HG03354 (cell line): ENCODE measurements at regions not wholly inside any gene's neighbourhood (a gene's known extent, or its start where the extent isn't known, plus 50 kb on each side); places are given as distances from the start of the nearest gene placed in this dataset.

Experiments used
- ATAC-seq: cut with Tn5 transposase; IDR thresholded peaks from one replicate; pipeline ENCODE4 v1.9.1; 2021; ENCODE audit warnings: mild to moderate bottlenecking; ENCODE audit not compliant: unreplicated experiment, poor library complexity, severe bottlenecking

DNA sequence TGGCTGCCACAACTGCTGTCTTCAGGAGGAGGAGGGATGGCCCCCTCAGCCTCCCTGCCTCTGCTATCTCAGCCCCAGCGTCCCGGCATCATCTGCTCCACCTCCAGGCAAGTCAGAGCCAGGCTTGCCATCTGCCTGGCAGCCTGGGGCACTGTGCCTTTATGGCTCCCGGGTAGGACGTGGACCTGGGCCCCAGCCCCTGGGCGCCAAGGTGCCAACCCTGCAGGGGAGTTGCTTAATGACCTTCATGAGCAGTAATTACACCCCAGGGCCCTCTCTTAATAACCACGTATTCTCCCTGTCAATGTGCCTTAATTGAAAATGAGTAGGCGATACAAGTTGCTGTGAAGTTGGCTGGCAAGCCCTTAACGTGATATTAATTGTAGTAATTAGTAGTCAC lies 122.1 kb upstream of the MLN start:
- no peak for ATAC-seq

GRCh38 chr6:33925210-33925609 lies 121.4 kb upstream of the MLN start:
- no peak for ATAC-seq

DNA sequence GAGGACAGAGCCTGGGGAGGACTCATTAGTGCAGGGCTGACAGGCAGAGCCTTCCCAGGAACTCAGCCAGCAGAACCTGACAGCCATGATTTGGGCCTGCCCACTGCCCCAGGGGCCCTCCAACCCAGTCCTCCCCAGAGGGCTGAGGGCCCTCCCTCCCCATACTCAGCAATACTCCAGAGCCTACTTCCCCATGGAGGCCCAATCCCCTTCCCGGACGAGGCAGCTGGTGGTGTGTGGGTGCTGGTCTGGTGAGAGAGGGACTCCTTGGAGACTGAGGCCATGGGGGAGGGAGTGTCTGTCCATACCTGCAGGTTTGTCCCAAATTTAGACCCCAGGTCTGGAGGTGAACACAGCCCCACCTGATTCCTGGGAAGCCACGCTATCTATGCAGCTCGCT lies 120.9 kb upstream of the MLN start:
- no peak for ATAC-seq

GRCh38 chr6:33923857-33924514 lies 120.2 kb upstream of the MLN start:
- no peak for ATAC-seq

- no peak for ATAC-seq
Measured at GRCh38 chr6:33921745-33922144, 117.9 kb upstream of the MLN start.

- ATAC-seq, result no peak
Measured at GRCh38 chr6:33918175-33918695, 114.4 kb upstream of the MLN start.

- no peak for ATAC-seq
Measured at GRCh38 chr6:33915134-33915533, 111.3 kb upstream of the MLN start.

DNA sequence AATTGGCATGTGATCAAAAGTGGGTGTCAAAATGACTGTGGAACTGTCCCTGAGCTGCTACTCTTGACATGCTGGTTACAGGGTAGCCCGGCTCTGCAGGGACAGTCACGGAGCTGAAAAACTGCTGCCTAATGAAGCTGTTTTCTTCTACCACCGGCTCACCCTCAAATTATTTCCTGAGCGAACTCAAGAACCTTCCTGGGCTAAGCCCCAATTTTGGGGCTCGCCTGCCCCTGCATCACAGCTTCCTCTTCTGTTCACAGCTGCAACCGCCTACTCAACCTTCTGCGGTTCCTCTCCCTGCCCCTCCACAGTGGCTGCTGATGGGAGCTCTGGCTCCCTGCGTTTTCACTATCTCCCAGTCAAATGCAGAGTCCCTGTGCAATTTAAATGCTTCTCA lies 110.8 kb upstream of the MLN start:
- no peak for ATAC-seq

DNA sequence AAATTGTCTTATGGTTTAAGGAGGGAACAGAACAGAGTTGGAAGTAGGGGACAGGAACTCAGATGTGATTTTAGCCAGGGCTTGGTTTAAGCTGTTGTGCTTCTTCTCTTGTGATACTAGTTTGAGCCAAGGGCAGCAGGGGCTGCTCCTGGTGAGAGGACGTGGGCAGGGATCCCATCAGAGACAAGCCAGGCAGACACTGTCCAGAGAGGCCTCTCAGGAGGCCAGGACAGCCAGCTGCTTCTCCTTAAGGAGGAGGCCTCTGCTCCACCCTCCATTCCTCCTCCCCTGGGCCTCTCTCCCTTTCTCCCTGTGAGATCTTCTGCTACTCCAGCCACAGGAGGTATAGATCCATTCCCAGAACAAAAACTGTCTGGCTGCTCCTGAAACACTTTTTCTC lies 108.4 kb upstream of the MLN start:
- no peak for ATAC-seq

- ATAC-seq, result no peak
Measured at GRCh38 chr6:33911488-33911887, 107.7 kb upstream of the MLN start.

GRCh38 chr6:33910594-33910993 lies 106.8 kb upstream of the MLN start:
- ATAC-seq, result no peak

DNA sequence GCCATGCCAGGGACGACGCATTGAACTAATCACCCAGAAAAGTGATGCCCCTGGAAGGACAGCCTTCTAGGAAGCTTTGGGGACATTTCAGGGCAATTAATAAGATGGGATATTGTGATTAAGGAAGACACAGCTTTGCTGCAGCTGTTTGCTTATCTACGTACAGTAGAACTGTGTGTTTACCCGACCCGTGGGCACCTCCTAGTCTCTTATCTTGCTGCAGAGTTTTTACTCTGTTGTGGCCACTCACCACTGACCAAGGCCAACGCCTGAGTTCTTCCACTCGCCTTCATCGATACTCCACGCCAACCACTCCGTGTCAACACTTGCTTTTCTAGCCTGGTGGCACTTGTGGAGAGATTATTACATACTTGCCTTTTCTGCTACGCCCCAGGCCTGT lies 105.9 kb upstream of the MLN start:
- no peak for ATAC-seq

DNA sequence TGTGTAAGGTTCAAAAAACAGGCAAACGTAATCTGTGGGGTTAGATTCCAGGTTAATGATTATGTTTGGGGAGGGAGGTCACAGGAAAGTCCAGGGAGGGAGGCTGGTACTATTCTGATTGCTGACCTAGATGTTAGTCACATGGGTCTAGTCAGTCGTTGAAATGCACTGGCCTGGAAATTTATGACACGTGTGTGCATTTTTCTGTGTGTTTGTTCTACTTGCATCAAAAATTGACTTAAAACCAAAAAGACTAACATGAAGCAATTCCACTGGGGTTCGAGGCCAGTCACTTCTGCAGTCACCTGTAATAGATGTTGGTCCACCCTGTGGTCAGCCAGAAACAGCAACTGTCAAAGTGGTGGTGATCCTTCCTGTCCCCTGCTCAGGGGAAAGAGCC lies 104.2 kb upstream of the MLN start:
- no peak for ATAC-seq

DNA sequence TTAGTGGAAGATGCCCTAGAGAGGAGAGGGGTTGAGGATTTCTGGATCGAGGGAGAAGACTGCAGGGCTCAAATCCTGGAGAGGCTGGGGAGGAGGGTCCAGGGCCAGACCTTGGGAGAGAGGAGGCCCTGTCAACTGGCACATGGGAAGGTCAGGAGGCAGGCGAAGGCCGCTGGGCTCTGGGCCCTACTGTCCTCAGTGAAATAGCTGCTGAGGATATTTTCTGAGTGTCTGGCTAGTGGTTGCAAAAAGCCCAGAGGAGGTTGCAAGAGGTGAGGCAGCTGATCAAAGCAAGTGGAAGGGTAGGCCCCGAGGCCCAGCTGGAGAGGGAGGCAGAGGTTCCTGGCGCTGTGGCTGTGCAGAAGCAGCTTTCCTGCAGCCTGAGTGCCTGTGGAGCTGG lies 103.4 kb upstream of the MLN start:
- no peak for ATAC-seq

DNA sequence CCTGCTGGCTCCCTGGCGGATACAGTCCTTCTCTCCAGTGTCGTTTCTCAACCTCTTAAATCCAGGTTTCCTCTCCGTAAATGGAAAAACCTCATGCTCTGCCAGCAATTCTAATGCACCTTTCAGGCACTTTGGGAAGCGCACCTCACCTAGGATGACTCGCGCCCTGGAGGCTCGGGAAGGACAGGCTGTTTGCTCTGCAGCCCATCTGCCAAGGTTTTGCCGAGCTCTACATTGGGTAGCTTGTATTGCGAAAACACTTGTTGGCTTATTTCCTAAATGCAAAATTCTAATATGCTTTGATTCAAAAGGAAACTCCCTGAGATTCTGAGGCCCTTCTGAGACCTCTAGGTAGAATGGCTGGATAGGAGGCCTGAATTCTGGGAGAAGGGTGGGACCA lies 102.6 kb upstream of the MLN start:
- ATAC-seq, result no peak

GRCh38 chr6:33905071-33905609 lies 101.3 kb upstream of the MLN start:
- no peak for ATAC-seq

- ATAC-seq, result no peak
Measured at GRCh38 chr6:33904747-33905065, 100.9 kb upstream of the MLN start.

GRCh38 chr6:33904050-33904746 lies 100.4 kb upstream of the MLN start:
- peak; percentile 69 for ATAC-seq

GRCh38 chr6:33903579-33903978 lies 99.8 kb upstream of the MLN start:
- no peak for ATAC-seq

DNA sequence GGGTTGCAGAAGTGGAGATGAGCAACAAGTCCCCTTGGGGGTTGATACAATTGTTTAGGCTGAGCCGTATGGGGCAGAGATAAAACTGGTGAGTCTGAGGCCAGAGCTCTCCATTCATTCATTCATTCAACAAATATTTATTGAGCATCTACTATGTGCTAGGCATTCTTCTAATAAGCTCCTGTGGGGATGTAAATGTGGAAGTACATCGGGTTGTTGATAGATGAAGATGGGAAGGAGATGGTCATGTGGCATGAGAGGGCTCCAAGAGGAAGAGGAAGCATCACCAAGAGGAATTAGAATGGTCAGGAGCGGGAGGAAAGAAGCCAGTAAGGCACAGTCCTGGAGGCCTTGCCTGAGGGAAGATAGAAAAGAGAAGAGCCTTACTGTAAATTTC lies 98.7 kb upstream of the MLN start:
- no peak for ATAC-seq

GRCh38 chr6:33901822-33902456 lies 98.1 kb upstream of the MLN start:
- no peak for ATAC-seq
